Inflammatory macrophage treated with lipopolysaccharide for 1 hour (primary cell): ENCODE measurements at regions not wholly inside any gene's neighbourhood (a gene's known extent, or its start where the extent isn't known, plus 50 kb on each side); places are given as distances from the start of the nearest gene placed in this dataset.
"Not testable (repeated sequence)": the region's sequence is repeated elsewhere in the genome, so short reads cannot be mapped to it uniquely, and the experiment has no call there.

Source experiments
- DNase-seq, 2 donors: peaks; one replicate each; pipeline ENCODE4 v3.0.0-alpha.2; 2020 to 2022

- no peak for DNase-seq
Measured at GRCh38 chr7:153393666-153394065, 634.1 kb downstream of the ACTR3B start.

- DNase-seq = no peak
Measured at GRCh38 chr7:153396475-153396874, 636.9 kb downstream of the ACTR3B start.

- DNase-seq = no peak
Measured at GRCh38 chr7:153397459-153397858, 637.9 kb downstream of the ACTR3B start.

GRCh38 chr7:153397906-153398305 lies 638.4 kb downstream of the ACTR3B start:
- DNase-seq = no peak

- DNase-seq = no peak
Measured at GRCh38 chr7:153398370-153398769, 638.8 kb downstream of the ACTR3B start.

GRCh38 chr7:153398789-153399553 lies 639.4 kb downstream of the ACTR3B start:
- DNase-seq = no peak

GRCh38 chr7:153399554-153399940 lies 640.0 kb downstream of the ACTR3B start:
- DNase-seq = no peak

GRCh38 chr7:153400735-153401593 lies 641.4 kb downstream of the ACTR3B start:
- DNase-seq = no peak

GRCh38 chr7:153401795-153402720 lies 642.5 kb downstream of the ACTR3B start:
- no peak for DNase-seq

- no peak for DNase-seq
Measured at GRCh38 chr7:153402721-153403541, 643.4 kb downstream of the ACTR3B start.

GRCh38 chr7:153404124-153404523 lies 644.6 kb downstream of the ACTR3B start:
- DNase-seq = no peak

GRCh38 chr7:153404781-153405279 lies 645.3 kb downstream of the ACTR3B start:
- no peak for DNase-seq

GRCh38 chr7:153405704-153406485 lies 646.3 kb upstream of the DPP6 start:
- no peak for DNase-seq

GRCh38 chr7:153406486-153406872 lies 645.7 kb upstream of the DPP6 start:
- DNase-seq = no peak

- no peak for DNase-seq
Measured at GRCh38 chr7:153407291-153408046, 644.7 kb upstream of the DPP6 start.

- no peak for DNase-seq
Measured at GRCh38 chr7:153408360-153409335, 643.5 kb upstream of the DPP6 start.

- not testable (repeated sequence) for DNase-seq
Measured at GRCh38 chr7:153409567-153410342, 642.4 kb upstream of the DPP6 start.

- DNase-seq = not testable (repeated sequence)
Measured at GRCh38 chr7:153410997-153411642, 641.1 kb upstream of the DPP6 start.
